Activated CD4-positive, alpha-beta memory T cell treated with anti-CD3 and anti-CD28 coated beads for 36 hours (primary cell): ENCODE measurements at regions not wholly inside any gene's neighbourhood (a gene's known extent, or its start where the extent isn't known, plus 50 kb on each side); places are given as distances from the start of the nearest gene placed in this dataset.

ENCODE experiments used
- CTCF ChIA-PET: fragments of 350-600 bp; sonication (Branson Sonifier 250); formaldehyde crosslinking; loops from one replicate; lab custom pipeline; 2021; ENCODE audit warnings: antibody characterized with exemption, inconsistent platforms; lab: Charles Lee
- POLR2A ChIA-PET: fragments of 350-600 bp; sonication (Branson Sonifier 250); formaldehyde crosslinking; loops from one replicate; lab custom pipeline; 2021; ENCODE audit warnings: antibody characterized with exemption; lab: Charles Lee
- DNase-seq: peaks from one replicate; pipeline ENCODE4 v3.0.0-alpha.2; 2020
- H3K27ac Mint-ChIP-seq: one replicate; pipeline ENCODE4 v1.8.0; 2021; ENCODE audit warnings: mixed read lengths
- H3K27me3 Mint-ChIP-seq: one replicate; pipeline ENCODE4 v1.8.0; 2021; ENCODE audit warnings: mixed read lengths
- H3K36me3 Mint-ChIP-seq: one replicate; pipeline ENCODE4 v1.8.0; 2021; ENCODE audit warnings: mixed read lengths
- H3K4me1 Mint-ChIP-seq: one replicate; pipeline ENCODE4 v1.8.0; 2021; ENCODE audit warnings: low read depth, mixed read lengths
- H3K4me3 Mint-ChIP-seq: one replicate; pipeline ENCODE4 v1.8.0; 2021; ENCODE audit warnings: mild to moderate bottlenecking, mixed read lengths
- H3K9me3 Mint-ChIP-seq: one replicate; pipeline ENCODE4 v1.8.0; 2021; ENCODE audit warnings: mixed read lengths
- intact Hi-C: fragments of 100-400 bp; cut with micrococcal nuclease; formaldehyde crosslinking; loops from one replicate; pipeline ENCODE4 v1.15.1; 2023

- H3K4me1 Mint-ChIP-seq = no peaks in the 10 kb centered on the region
- no peaks in the 10 kb centered on the region for H3K27me3 Mint-ChIP-seq
- peaks cover 2% of the 10 kb centered on the region for H3K9me3 Mint-ChIP-seq
- H3K36me3 Mint-ChIP-seq = no peaks in the 10 kb centered on the region
- intact Hi-C loops = no loop called here
- no peak overlapping the region for H3K27ac Mint-ChIP-seq
- ChIA-PET POLR2A (no interaction called here), CTCF (no interaction called here)
- no peak overlapping the region for H3K4me3 Mint-ChIP-seq
- DNase-seq = no peak
Measured at GRCh38 chr7:46678421-46678820, 757.3 kb upstream of the IGFBP3 start.

- intact Hi-C loops = no loop called here
- H3K27me3 Mint-ChIP-seq = no peaks in the 10 kb centered on the region
- H3K4me1 Mint-ChIP-seq = no peaks in the 10 kb centered on the region
- POLR2A ChIA-PET = no interaction called here
- H3K27ac Mint-ChIP-seq = no peak overlapping the region
- H3K9me3 Mint-ChIP-seq = peaks cover 2% of the 10 kb centered on the region
- CTCF ChIA-PET = no interaction called here
- no peak for DNase-seq
- no peaks in the 10 kb centered on the region for H3K36me3 Mint-ChIP-seq
- H3K4me3 Mint-ChIP-seq = no peak overlapping the region
Measured at GRCh38 chr7:46675456-46675855, 754.4 kb upstream of the IGFBP3 start.

- intact Hi-C loops = no loop called here
- Mint-ChIP-seq H3K4me3 (no peak overlapping the region), H3K4me1 (no peaks in the 10 kb centered on the region), H3K36me3 (no peaks in the 10 kb centered on the region), H3K9me3 (no peaks in the 10 kb centered on the region), H3K27ac (no peak overlapping the region), H3K27me3 (no peaks in the 10 kb centered on the region)
- ChIA-PET POLR2A (no interaction called here), CTCF (no interaction called here)
- no peak for DNase-seq
Measured at GRCh38 chr7:46672861-46673260, 751.8 kb upstream of the IGFBP3 start.

- Mint-ChIP-seq H3K4me1 (no peaks in the 10 kb centered on the region), H3K36me3 (no peaks in the 10 kb centered on the region), H3K27me3 (no peaks in the 10 kb centered on the region), H3K9me3 (peaks cover 4% of the 10 kb centered on the region), H3K27ac (no peak overlapping the region), H3K4me3 (no peak overlapping the region)
- intact Hi-C loops = no loop called here
- CTCF ChIA-PET = no interaction called here
- POLR2A ChIA-PET = no interaction called here
- DNase-seq = no peak
Measured at GRCh38 chr7:46671108-46671769, 750.2 kb upstream of the IGFBP3 start.

- Mint-ChIP-seq H3K9me3 (peaks cover 8% of the 10 kb centered on the region), H3K36me3 (no peaks in the 10 kb centered on the region), H3K27me3 (no peaks in the 10 kb centered on the region), H3K4me3 (no peak overlapping the region), H3K27ac (no peak overlapping the region), H3K4me1 (no peaks in the 10 kb centered on the region)
- ChIA-PET POLR2A (no interaction called here), CTCF (no interaction called here)
- intact Hi-C loops = no loop called here
- DNase-seq = no peak
Measured at GRCh38 chr7:46669028-46669427, 748.0 kb upstream of the IGFBP3 start.

GRCh38 chr7:46664453-46664852 lies 743.4 kb upstream of the IGFBP3 start:
- H3K4me3 Mint-ChIP-seq = no peak overlapping the region
- intact Hi-C loops = no loop called here
- no peak for DNase-seq
- no peaks in the 10 kb centered on the region for H3K4me1 Mint-ChIP-seq
- no peaks in the 10 kb centered on the region for H3K36me3 Mint-ChIP-seq
- CTCF ChIA-PET = no interaction called here
- H3K27ac Mint-ChIP-seq = no peak overlapping the region
- POLR2A ChIA-PET = no interaction called here
- H3K9me3 Mint-ChIP-seq = peaks cover 8% of the 10 kb centered on the region
- no peaks in the 10 kb centered on the region for H3K27me3 Mint-ChIP-seq

GRCh38 chr7:46663025-46663424 lies 742.0 kb upstream of the IGFBP3 start:
- Mint-ChIP-seq H3K9me3 (peaks cover 19% of the 10 kb centered on the region), H3K4me3 (no peak overlapping the region), H3K27me3 (no peaks in the 10 kb centered on the region), H3K4me1 (no peaks in the 10 kb centered on the region), H3K27ac (no peak overlapping the region), H3K36me3 (no peaks in the 10 kb centered on the region)
- DNase-seq = no peak
- POLR2A ChIA-PET = no interaction called here
- CTCF ChIA-PET = no interaction called here
- intact Hi-C loops = no loop called here

- Mint-ChIP-seq H3K4me1 (no peaks in the 10 kb centered on the region), H3K4me3 (no peak overlapping the region), H3K9me3 (peaks cover 16% of the 10 kb centered on the region), H3K27me3 (no peaks in the 10 kb centered on the region), H3K27ac (no peak overlapping the region), H3K36me3 (no peaks in the 10 kb centered on the region)
- DNase-seq = no peak
- intact Hi-C loops = no loop called here
- ChIA-PET CTCF (no interaction called here), POLR2A (no interaction called here)
Measured at GRCh38 chr7:46661431-46661830, 740.4 kb upstream of the IGFBP3 start.

- H3K9me3 Mint-ChIP-seq = peaks cover 15% of the 10 kb centered on the region
- H3K36me3 Mint-ChIP-seq = no peaks in the 10 kb centered on the region
- DNase-seq = no peak
- no peak overlapping the region for H3K27ac Mint-ChIP-seq
- CTCF ChIA-PET = no interaction called here
- POLR2A ChIA-PET = no interaction called here
- H3K4me1 Mint-ChIP-seq = no peaks in the 10 kb centered on the region
- no peak overlapping the region for H3K4me3 Mint-ChIP-seq
- no peaks in the 10 kb centered on the region for H3K27me3 Mint-ChIP-seq
- intact Hi-C loops = no loop called here
Measured at GRCh38 chr7:46660402-46660980, 739.4 kb upstream of the IGFBP3 start.

- no peaks in the 10 kb centered on the region for H3K36me3 Mint-ChIP-seq
- CTCF ChIA-PET = interaction anchor here (0.6 kb wide), 1 partner anchor 425 kb away, joined by 3 read pairs; no protein-coding TSS in a partner anchor
- no peak overlapping the region for H3K4me3 Mint-ChIP-seq
- no peaks in the 10 kb centered on the region for H3K27me3 Mint-ChIP-seq
- no peak for DNase-seq
- POLR2A ChIA-PET = no interaction called here
- intact Hi-C loops = no loop called here
- H3K4me1 Mint-ChIP-seq = no peaks in the 10 kb centered on the region
- no peak overlapping the region for H3K27ac Mint-ChIP-seq
- peaks cover 17% of the 10 kb centered on the region for H3K9me3 Mint-ChIP-seq
Measured at GRCh38 chr7:46658281-46658680, 737.2 kb upstream of the IGFBP3 start.

GRCh38 chr7:46654546-46655443 lies 733.7 kb upstream of the IGFBP3 start:
- POLR2A ChIA-PET = no interaction called here
- CTCF ChIA-PET = no interaction called here

GRCh38 chr7:46653848-46654247 lies 732.8 kb upstream of the IGFBP3 start:
- Mint-ChIP-seq H3K27ac (no peak overlapping the region), H3K27me3 (no peaks in the 10 kb centered on the region), H3K4me3 (no peak overlapping the region), H3K4me1 (no peaks in the 10 kb centered on the region), H3K9me3 (peaks cover 25% of the 10 kb centered on the region), H3K36me3 (no peaks in the 10 kb centered on the region)
- intact Hi-C loops = no loop called here
- ChIA-PET CTCF (no interaction called here), POLR2A (no interaction called here)
- no peak for DNase-seq

More at GRCh38 chr7:46654546-46655443, 733.7 kb upstream of the IGFBP3 start:
- intact Hi-C loops = no loop called here
- Mint-ChIP-seq H3K27me3 (no peaks in the 10 kb centered on the region), H3K36me3 (no peaks in the 10 kb centered on the region), H3K27ac (no peak overlapping the region), H3K9me3 (peaks cover 24% of the 10 kb centered on the region), H3K4me1 (no peaks in the 10 kb centered on the region), H3K4me3 (no peak overlapping the region)
- DNase-seq = no peak
